ENCODE measurements at regions not wholly inside any gene's neighbourhood (a gene's known extent, or its start where the extent isn't known, plus 50 kb on each side); places are given as distances from the start of the nearest gene placed in this dataset.

- no peaks in the 10 kb centered on the region for H3K27me3 Mint-ChIP-seq
- no peak for DNase-seq (ENCODE audit: low spot score in 2 of 2)
- no peak overlapping the region for H3K4me3 Mint-ChIP-seq
- H3K36me3 Mint-ChIP-seq (ENCODE audit: insufficient read depth): no peaks in the 10 kb centered on the region
- H3K4me1 Mint-ChIP-seq: no peaks in the 10 kb centered on the region
- H3K27ac Mint-ChIP-seq (ENCODE audit: low read depth): no peak overlapping the region
- peaks cover 22% of the 10 kb centered on the region for H3K9me3 Mint-ChIP-seq
- no peak for ATAC-seq (replicated peaks; ENCODE audit: extremely low read depth, poor library complexity, severe bottlenecking)
Measured at GRCh38 chr15:47397655-47398054, 319.6 kb upstream of the SEMA6D start.

GRCh38 chr15:47398132-47398531, 319.2 kb upstream of the SEMA6D start:
- H3K4me1 Mint-ChIP-seq: no peaks in the 10 kb centered on the region
- no peak overlapping the region for H3K4me3 Mint-ChIP-seq
- ATAC-seq (replicated peaks; ENCODE audit: extremely low read depth, poor library complexity, severe bottlenecking) (no peak), DNase-seq (ENCODE audit: low spot score in 2 of 2) (no peak)
- H3K27ac Mint-ChIP-seq (ENCODE audit: low read depth): no peak overlapping the region
- H3K27me3 Mint-ChIP-seq: no peaks in the 10 kb centered on the region
- peaks cover 25% of the 10 kb centered on the region for H3K9me3 Mint-ChIP-seq
- no peaks in the 10 kb centered on the region for H3K36me3 Mint-ChIP-seq (ENCODE audit: insufficient read depth)

- Mint-ChIP-seq H3K27ac (ENCODE audit: low read depth) (no peak overlapping the region), H3K4me1 (no peaks in the 10 kb centered on the region), H3K4me3 (no peak overlapping the region), H3K27me3 (no peaks in the 10 kb centered on the region), H3K36me3 (ENCODE audit: insufficient read depth) (no peaks in the 10 kb centered on the region), H3K9me3 (peaks cover 25% of the 10 kb centered on the region)
- ATAC-seq (replicated peaks; ENCODE audit: extremely low read depth, poor library complexity, severe bottlenecking) (no peak), DNase-seq (ENCODE audit: low spot score in 2 of 2) (no peak)
Measured at GRCh38 chr15:47398594-47398993, 318.7 kb upstream of the SEMA6D start.

GRCh38 chr15:47399100-47399499, 318.2 kb upstream of the SEMA6D start:
- H3K4me3 Mint-ChIP-seq: no peak overlapping the region
- H3K36me3 Mint-ChIP-seq (ENCODE audit: insufficient read depth): no peaks in the 10 kb centered on the region
- H3K27me3 Mint-ChIP-seq: no peaks in the 10 kb centered on the region
- H3K4me1 Mint-ChIP-seq: no peaks in the 10 kb centered on the region
- no peak for DNase-seq (ENCODE audit: low spot score in 2 of 2)
- H3K9me3 Mint-ChIP-seq: peaks cover 25% of the 10 kb centered on the region
- ATAC-seq (replicated peaks; ENCODE audit: extremely low read depth, poor library complexity, severe bottlenecking): no peak
- no peak overlapping the region for H3K27ac Mint-ChIP-seq (ENCODE audit: low read depth)

- Mint-ChIP-seq H3K4me1 (no peaks in the 10 kb centered on the region), H3K27ac (ENCODE audit: low read depth) (no peak overlapping the region), H3K27me3 (no peaks in the 10 kb centered on the region), H3K4me3 (no peak overlapping the region), H3K36me3 (ENCODE audit: insufficient read depth) (no peaks in the 10 kb centered on the region), H3K9me3 (peaks cover 28% of the 10 kb centered on the region)
- ATAC-seq (replicated peaks; ENCODE audit: extremely low read depth, poor library complexity, severe bottlenecking) (no peak), DNase-seq (ENCODE audit: low spot score in 2 of 2) (no peak)
Measured at GRCh38 chr15:47400603-47401002, 316.7 kb upstream of the SEMA6D start.

- no peaks in the 10 kb centered on the region for H3K36me3 Mint-ChIP-seq (ENCODE audit: insufficient read depth)
- no peak for DNase-seq (ENCODE audit: low spot score in 2 of 2)
- no peaks in the 10 kb centered on the region for H3K27me3 Mint-ChIP-seq
- no peak overlapping the region for H3K27ac Mint-ChIP-seq (ENCODE audit: low read depth)
- no peak overlapping the region for H3K4me3 Mint-ChIP-seq
- ATAC-seq (replicated peaks; ENCODE audit: extremely low read depth, poor library complexity, severe bottlenecking): no peak
- peaks cover 23% of the 10 kb centered on the region for H3K9me3 Mint-ChIP-seq
- no peaks in the 10 kb centered on the region for H3K4me1 Mint-ChIP-seq
Measured at GRCh38 chr15:47401427-47401826, 315.9 kb upstream of the SEMA6D start.

- Mint-ChIP-seq H3K4me3 (no peak overlapping the region), H3K27me3 (no peaks in the 10 kb centered on the region), H3K9me3 (peaks cover 23% of the 10 kb centered on the region), H3K27ac (ENCODE audit: low read depth) (no peak overlapping the region), H3K36me3 (ENCODE audit: insufficient read depth) (no peaks in the 10 kb centered on the region), H3K4me1 (no peaks in the 10 kb centered on the region)
- ATAC-seq (replicated peaks; ENCODE audit: extremely low read depth, poor library complexity, severe bottlenecking) (no peak), DNase-seq (ENCODE audit: low spot score in 2 of 2) (no peak)
Measured at GRCh38 chr15:47402829-47403228, 314.5 kb upstream of the SEMA6D start.

- DNase-seq (ENCODE audit: low spot score in 2 of 2): no peak
- H3K4me3 Mint-ChIP-seq: no peak overlapping the region
- peaks cover 23% of the 10 kb centered on the region for H3K9me3 Mint-ChIP-seq
- no peaks in the 10 kb centered on the region for H3K36me3 Mint-ChIP-seq (ENCODE audit: insufficient read depth)
- H3K27ac Mint-ChIP-seq (ENCODE audit: low read depth): no peak overlapping the region
- no peaks in the 10 kb centered on the region for H3K4me1 Mint-ChIP-seq
- no peak for ATAC-seq (replicated peaks; ENCODE audit: extremely low read depth, poor library complexity, severe bottlenecking)
- no peaks in the 10 kb centered on the region for H3K27me3 Mint-ChIP-seq
Measured at GRCh38 chr15:47404877-47405276, 312.4 kb upstream of the SEMA6D start.

- H3K4me1 Mint-ChIP-seq: no peaks in the 10 kb centered on the region
- no peak overlapping the region for H3K4me3 Mint-ChIP-seq
- ATAC-seq (replicated peaks; ENCODE audit: extremely low read depth, poor library complexity, severe bottlenecking) (no peak), DNase-seq (ENCODE audit: low spot score in 2 of 2) (no peak)
- H3K9me3 Mint-ChIP-seq: peaks cover 23% of the 10 kb centered on the region
- no peak overlapping the region for H3K27ac Mint-ChIP-seq (ENCODE audit: low read depth)
- no peaks in the 10 kb centered on the region for H3K36me3 Mint-ChIP-seq (ENCODE audit: insufficient read depth)
- no peaks in the 10 kb centered on the region for H3K27me3 Mint-ChIP-seq
Measured at GRCh38 chr15:47405365-47406162, 311.7 kb upstream of the SEMA6D start.

- no peaks in the 10 kb centered on the region for H3K27me3 Mint-ChIP-seq
- peaks cover 19% of the 10 kb centered on the region for H3K9me3 Mint-ChIP-seq
- no peaks in the 10 kb centered on the region for H3K36me3 Mint-ChIP-seq (ENCODE audit: insufficient read depth)
- no peak overlapping the region for H3K27ac Mint-ChIP-seq (ENCODE audit: low read depth)
- no peak overlapping the region for H3K4me3 Mint-ChIP-seq
- H3K4me1 Mint-ChIP-seq: no peaks in the 10 kb centered on the region
- DNase-seq (ENCODE audit: low spot score in 2 of 2) (no peak), ATAC-seq (replicated peaks; ENCODE audit: extremely low read depth, poor library complexity, severe bottlenecking) (no peak)
Measured at GRCh38 chr15:47407692-47408091, 309.6 kb upstream of the SEMA6D start.

GRCh38 chr15:47409038-47409437, 308.3 kb upstream of the SEMA6D start:
- H3K27ac Mint-ChIP-seq (ENCODE audit: low read depth): no peak overlapping the region
- ATAC-seq (replicated peaks; ENCODE audit: extremely low read depth, poor library complexity, severe bottlenecking) (no peak), DNase-seq (ENCODE audit: low spot score in 2 of 2) (no peak)
- H3K27me3 Mint-ChIP-seq: no peaks in the 10 kb centered on the region
- no peaks in the 10 kb centered on the region for H3K4me1 Mint-ChIP-seq
- no peak overlapping the region for H3K4me3 Mint-ChIP-seq
- no peaks in the 10 kb centered on the region for H3K36me3 Mint-ChIP-seq (ENCODE audit: insufficient read depth)
- peaks cover 17% of the 10 kb centered on the region for H3K9me3 Mint-ChIP-seq

- no peaks in the 10 kb centered on the region for H3K4me1 Mint-ChIP-seq
- peaks cover 16% of the 10 kb centered on the region for H3K9me3 Mint-ChIP-seq
- H3K27ac Mint-ChIP-seq (ENCODE audit: low read depth): no peak overlapping the region
- no peaks in the 10 kb centered on the region for H3K36me3 Mint-ChIP-seq (ENCODE audit: insufficient read depth)
- DNase-seq (ENCODE audit: low spot score in 2 of 2) (no peak), ATAC-seq (replicated peaks; ENCODE audit: extremely low read depth, poor library complexity, severe bottlenecking) (no peak)
- H3K4me3 Mint-ChIP-seq: no peak overlapping the region
- H3K27me3 Mint-ChIP-seq: no peaks in the 10 kb centered on the region
Measured at GRCh38 chr15:47409600-47409999, 307.7 kb upstream of the SEMA6D start.

GRCh38 chr15:47410247-47410646, 307.1 kb upstream of the SEMA6D start:
- H3K4me1 Mint-ChIP-seq: no peaks in the 10 kb centered on the region
- no peak overlapping the region for H3K27ac Mint-ChIP-seq (ENCODE audit: low read depth)
- DNase-seq (ENCODE audit: low spot score in 2 of 2) (no peak), ATAC-seq (replicated peaks; ENCODE audit: extremely low read depth, poor library complexity, severe bottlenecking) (no peak)
- H3K27me3 Mint-ChIP-seq: no peaks in the 10 kb centered on the region
- peaks cover 15% of the 10 kb centered on the region for H3K9me3 Mint-ChIP-seq
- H3K4me3 Mint-ChIP-seq: no peak overlapping the region
- no peaks in the 10 kb centered on the region for H3K36me3 Mint-ChIP-seq (ENCODE audit: insufficient read depth)

Measured in central memory CD8-positive, alpha-beta T cell (primary cell).